HG03457 (cell line): ENCODE measurements at regions not wholly inside any gene's neighbourhood (a gene's known extent, or its start where the extent isn't known, plus 50 kb on each side); places are given as distances from the start of the nearest gene placed in this dataset.

Experiments
- ATAC-seq: cut with Tn5 transposase; IDR thresholded peaks from one replicate; pipeline ENCODE4 v1.9.1; 2021; ENCODE audit warnings: moderate number of reproducible peaks; ENCODE audit not compliant: unreplicated experiment

- ATAC-seq, result no peak
Observed at GRCh38 chr13:74329962-74330361, 195.8 kb upstream of the KLF12 start.

- ATAC-seq, result no peak
Observed at GRCh38 chr13:74325106-74325505, 190.9 kb upstream of the KLF12 start.

- ATAC-seq, result no peak
Observed at GRCh38 chr13:74324338-74324737, 190.1 kb upstream of the KLF12 start.

- ATAC-seq, result no peak
Observed at GRCh38 chr13:74322562-74322961, 188.4 kb upstream of the KLF12 start.

GRCh38 chr13:74320282-74320681 lies 186.1 kb upstream of the KLF12 start:
- no peak for ATAC-seq

- ATAC-seq, result no peak
Observed at GRCh38 chr13:74316547-74316946, 182.3 kb upstream of the KLF12 start.

- no peak for ATAC-seq
Observed at GRCh38 chr13:74306496-74306895, 172.3 kb upstream of the KLF12 start.

- ATAC-seq, result no peak
Observed at GRCh38 chr13:74305876-74306275, 171.7 kb upstream of the KLF12 start.

- no peak for ATAC-seq
Observed at GRCh38 chr13:74301258-74301935, 167.2 kb upstream of the KLF12 start.

GRCh38 chr13:74300162-74300561 lies 166.0 kb upstream of the KLF12 start:
- no peak for ATAC-seq

GRCh38 chr13:74299721-74300120 lies 165.5 kb upstream of the KLF12 start:
- ATAC-seq, result no peak

GRCh38 chr13:74298923-74299322 lies 164.7 kb upstream of the KLF12 start:
- ATAC-seq, result no peak

- peak; percentile 59 for ATAC-seq
Observed at GRCh38 chr13:74289861-74290773, 155.9 kb upstream of the KLF12 start.

GRCh38 chr13:74289107-74289506 lies 154.9 kb upstream of the KLF12 start:
- no peak for ATAC-seq

GRCh38 chr13:74288361-74288911 lies 154.2 kb upstream of the KLF12 start:
- no peak for ATAC-seq

GRCh38 chr13:74287724-74288169 lies 153.5 kb upstream of the KLF12 start:
- no peak for ATAC-seq

- no peak for ATAC-seq
Observed at GRCh38 chr13:74280795-74281490, 146.7 kb upstream of the KLF12 start.

GRCh38 chr13:74280093-74280794 lies 146.0 kb upstream of the KLF12 start:
- no peak for ATAC-seq

- no peak for ATAC-seq
Observed at GRCh38 chr13:74278901-74279300, 144.7 kb upstream of the KLF12 start.

- no peak for ATAC-seq
Observed at GRCh38 chr13:74274916-74275315, 140.7 kb upstream of the KLF12 start.

- ATAC-seq, result no peak
Observed at GRCh38 chr13:74273581-74273980, 139.4 kb upstream of the KLF12 start.
